Activated T-helper 1 cell treated with anti-CD3 and anti-CD28 coated beads, Interleukin-2, amount 50 U/mL, for 16 hours (primary cell): ENCODE measurements at regions not wholly inside any gene's neighbourhood (a gene's known extent, or its start where the extent isn't known, plus 50 kb on each side); places are given as distances from the start of the nearest gene placed in this dataset.

Source experiments
- DNase-seq, 2 donors: peaks; one replicate each; pipeline ENCODE4 v3.0.0-alpha.2; 2020; ENCODE audit warnings: low read depth in 1 of 2, low spot score in 1 of 2

DNA sequence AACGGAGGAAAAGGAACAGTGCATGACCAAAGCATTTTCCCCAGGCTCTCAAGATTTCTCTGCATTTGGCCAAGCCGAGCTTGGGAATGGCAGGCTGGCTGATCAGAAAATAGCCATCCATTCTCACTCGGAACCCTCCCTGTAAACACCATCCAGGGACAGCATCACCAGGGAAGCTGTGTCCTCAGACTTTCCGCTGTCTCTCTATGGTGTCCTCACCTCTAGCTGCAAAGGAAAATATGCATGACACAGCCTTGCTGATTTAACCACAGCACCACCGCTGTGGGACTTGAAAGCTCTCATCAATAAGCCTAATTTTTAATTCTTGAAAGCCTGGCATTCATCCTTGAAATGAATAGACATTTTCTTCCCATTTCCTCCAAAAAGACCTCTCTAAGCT, 311.7 kb downstream of the EIPR1 start:
- no peak for DNase-seq

DNA sequence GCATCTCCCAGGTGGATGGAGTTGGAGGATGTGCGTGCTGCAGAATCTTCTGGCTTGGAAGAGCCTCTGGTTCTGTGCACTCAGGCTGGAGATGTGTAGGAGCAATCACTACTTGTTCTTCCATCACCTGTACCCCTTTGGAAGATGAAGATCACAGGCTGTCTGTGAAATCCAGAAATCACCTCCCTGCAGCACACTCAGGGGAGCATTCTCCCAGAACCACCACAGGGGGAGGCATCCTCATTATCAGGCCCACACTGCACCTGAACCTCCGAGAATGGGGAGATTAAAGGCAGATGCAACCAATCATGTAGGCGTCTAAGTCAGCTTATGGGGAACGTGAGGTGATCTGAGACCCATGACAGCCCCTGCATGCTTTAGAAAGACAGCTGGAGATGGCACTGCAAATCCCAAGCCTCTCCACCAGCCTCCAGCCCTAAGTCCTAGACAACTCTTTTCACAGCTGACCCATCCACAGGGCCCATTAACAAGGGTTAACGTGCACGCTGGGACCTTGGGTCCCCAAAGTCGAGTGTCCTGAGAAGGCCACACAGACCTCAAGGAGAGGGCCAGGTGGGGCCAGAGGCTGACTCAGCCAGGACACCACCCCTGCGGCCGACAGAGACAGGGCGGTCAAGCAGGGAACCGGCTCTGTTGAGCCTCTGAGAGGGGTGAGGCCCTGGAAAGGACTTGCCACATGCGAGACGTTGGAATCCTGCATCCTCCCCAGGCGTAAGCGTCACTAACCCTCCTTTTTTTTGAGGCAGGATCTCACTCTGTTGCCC, 314.9 kb downstream of the EIPR1 start:
- DNase-seq = no peak

DNA sequence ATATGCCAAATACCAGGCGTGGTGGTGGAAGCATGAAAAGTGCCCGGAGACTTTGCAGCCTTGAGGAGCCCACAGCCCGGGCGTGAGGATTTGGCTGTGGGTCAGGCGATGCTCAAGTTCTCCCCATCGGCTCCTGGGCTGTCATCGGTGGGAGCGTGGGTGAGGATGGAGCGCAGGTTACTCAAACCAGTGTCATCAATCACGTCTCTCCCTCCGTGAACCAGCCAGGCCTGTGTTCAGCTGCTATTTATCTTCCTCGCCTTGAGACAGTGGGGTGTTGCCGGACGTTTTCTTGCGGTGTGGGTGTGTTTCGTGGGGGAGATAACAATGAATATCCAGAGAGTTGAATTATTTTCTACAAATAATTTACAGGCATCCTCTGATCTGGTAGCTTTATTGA, 317.6 kb downstream of the EIPR1 start:
- no peak for DNase-seq

DNA sequence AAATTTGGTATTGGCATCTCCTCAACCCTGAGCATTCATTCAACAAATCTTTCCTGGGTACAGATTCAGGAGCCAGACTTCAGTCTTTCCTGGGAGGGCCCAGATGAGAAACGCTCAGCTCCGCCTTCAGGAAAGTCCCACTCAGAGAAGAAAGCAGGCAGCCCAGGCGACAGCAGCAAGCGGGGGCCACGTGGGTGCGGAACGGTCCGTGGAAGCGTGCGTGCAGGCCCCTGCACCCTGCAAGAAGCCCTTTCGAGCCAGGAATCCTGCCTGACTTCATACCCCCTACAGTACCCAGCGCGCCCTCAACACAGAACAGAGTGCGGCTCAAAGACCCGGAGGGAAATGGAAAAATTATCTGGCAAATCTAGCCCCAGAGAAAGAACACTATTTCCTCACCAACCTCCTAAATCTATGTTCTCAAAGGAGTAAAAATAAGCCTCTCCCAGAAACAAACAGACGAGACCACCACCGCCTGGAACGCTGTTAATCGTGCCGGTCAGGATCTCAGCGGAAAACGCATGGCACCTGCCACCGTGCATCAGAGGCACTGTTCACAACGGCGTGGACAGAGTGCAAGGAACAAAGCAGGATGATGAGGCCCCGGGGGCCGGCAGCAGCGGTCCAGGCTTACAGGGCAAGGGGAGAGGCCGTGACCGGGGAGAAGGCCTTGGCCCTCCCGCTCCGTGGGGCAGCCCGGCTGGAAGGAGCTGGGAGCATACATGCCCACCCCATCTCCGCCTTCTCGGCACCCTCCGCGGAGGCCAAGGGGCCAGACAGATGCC, 318.3 kb downstream of the EIPR1 start:
- no peak for DNase-seq

DNA sequence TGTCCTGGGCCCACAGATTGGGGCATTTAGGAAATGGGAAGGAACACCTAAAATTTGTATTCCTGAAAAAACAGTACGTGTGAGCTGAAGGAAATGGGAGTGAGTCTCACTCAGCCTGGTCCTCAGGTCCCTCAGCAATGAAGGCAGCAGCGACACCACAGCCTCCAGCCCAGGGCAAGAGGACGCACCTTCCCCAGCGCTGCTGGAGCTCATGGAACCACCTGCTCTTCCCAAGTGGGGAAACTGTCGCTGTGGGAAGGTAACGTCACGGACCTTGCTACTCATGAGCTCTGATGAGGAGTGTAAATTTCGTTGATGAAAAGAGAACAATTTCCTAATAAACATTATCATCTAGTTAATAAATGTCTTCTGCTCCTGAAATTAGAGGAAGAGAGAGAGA, 323.6 kb downstream of the EIPR1 start:
- no peak for DNase-seq

DNA sequence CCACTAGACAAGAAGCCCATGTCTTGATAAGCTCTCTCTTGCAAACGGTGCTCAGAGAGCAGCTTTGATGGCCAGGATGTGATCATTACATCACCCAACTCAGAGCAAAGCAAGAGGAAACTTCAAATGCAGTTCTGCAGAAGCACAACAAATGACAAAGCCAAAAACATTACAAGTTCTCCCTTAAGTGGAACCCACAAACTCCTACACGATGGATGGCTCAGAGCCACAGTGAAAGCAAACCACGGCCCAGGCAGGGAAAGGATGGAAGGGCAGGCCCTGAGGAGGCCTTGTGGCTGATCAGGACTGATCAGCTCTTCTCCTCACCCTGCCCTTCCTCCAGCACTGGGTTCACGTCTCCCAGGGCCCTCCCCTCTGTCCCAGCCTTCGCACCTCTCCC, 326.4 kb downstream of the EIPR1 start:
- no peak for DNase-seq

DNA sequence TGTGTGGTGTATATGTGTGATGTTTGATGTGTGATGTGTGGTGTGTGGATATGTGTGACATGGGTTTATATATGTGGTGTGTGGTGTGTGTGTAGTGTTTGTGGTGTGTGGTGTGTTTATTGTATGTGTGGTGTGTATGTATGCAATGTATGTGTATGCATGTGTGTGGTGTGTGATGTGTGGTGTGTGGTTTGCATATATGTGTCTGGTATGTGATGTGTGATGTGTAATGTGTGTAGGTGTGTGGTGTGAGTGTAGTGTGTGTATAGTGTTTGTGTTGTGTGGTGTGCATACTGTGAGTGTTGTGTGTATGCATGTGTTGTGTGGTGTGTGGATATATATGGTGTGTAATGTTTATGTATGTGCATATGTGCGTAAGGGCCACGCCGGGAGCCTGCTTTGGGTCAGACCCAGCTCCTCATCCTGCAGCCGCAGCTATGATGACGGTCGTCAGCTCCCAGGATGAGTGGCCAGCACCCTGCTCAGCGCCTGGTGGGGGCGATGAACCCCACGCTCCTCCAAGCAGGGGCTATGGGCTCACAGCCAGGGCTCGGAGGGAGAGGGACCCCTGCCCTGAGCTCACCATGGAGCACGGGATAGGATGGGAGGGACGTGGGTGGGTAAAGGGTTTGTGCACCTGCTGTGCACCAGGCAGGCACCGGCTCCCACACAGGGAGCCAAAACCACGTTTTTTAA, 331.3 kb downstream of the EIPR1 start:
- no peak for DNase-seq

DNA sequence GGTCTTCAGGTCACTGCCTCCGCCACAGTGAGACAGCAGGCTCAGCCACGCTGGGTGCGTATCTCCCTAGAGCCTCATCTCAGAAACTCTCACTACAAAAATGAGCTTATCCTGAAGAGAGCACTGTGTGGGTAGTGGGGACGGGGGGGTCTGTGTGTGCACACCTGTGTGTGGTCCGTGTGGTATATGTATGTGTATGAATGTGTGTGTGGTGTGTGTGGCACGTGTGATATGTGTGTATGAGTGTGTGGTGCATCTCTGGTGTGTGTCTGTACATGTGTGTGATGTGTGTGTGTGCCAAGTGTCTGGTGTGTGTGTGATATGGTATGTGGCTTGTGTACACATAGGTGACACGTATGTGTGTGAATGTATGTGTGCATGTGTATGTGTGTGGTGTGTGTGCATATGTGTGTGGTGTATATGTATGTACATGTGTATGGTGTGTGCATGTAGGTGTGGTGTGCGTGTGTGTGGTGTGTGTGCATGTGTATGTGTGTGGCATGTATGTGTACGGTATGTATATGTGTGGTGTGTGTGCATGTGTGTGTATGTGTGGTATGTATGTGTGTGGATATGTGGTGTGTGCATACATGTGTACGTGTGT, 332.2 kb downstream of the EIPR1 start:
- no peak for DNase-seq

DNA sequence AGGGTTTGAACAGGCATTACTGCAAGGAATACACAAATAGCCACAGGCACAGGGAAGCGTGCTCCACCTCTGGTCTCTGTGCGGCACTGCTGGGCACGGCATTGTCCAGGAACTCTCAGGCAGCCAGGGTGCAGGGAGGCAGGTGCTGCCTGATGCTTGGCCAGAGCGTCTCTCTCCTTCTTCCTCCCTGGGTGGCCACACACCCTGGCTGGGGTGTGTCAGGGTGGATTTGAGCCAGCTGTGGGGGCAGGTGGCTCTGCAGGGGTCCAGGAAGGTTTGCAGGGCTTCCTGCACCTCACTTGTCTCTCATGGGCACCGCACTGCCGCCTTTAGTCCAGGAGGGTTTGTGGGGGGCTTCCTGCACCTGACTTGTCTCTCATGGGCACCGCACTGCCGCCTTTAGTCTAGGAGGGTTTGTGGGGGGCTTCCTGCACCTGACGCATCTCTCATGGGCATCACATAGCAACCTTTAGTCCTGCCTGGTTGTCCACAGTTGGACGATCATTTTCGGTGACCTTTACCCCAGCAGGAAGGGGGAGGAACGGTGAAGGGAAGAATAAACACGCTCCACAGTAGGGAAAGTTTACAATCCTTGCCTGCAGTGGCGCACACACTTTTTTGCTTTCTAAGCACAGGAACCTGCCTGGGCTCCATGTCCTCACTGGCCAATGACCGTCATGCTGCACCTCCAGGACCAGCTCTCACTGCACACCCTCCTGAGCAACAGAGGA, 332.9 kb downstream of the EIPR1 start:
- no peak for DNase-seq

DNA sequence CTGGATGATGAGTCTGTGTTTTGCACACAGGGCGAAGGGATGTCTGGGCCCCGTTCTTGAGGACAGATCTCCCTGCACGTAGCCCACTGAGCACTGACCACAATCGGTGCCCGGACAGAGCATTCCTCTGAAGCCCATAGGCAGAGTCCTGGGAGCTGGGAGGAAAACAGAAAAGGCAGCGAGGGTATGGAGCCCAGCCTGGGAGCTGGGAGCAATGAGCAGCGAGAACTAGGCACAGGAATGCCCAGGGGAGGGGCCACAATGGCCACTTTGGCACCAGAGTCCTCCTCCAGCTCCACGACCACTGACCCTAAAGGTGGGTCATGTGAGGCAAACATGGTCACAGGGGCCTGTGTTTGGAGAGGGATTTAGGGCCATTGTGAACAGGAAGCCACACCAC, 333.9 kb downstream of the EIPR1 start:
- no peak for DNase-seq

DNA sequence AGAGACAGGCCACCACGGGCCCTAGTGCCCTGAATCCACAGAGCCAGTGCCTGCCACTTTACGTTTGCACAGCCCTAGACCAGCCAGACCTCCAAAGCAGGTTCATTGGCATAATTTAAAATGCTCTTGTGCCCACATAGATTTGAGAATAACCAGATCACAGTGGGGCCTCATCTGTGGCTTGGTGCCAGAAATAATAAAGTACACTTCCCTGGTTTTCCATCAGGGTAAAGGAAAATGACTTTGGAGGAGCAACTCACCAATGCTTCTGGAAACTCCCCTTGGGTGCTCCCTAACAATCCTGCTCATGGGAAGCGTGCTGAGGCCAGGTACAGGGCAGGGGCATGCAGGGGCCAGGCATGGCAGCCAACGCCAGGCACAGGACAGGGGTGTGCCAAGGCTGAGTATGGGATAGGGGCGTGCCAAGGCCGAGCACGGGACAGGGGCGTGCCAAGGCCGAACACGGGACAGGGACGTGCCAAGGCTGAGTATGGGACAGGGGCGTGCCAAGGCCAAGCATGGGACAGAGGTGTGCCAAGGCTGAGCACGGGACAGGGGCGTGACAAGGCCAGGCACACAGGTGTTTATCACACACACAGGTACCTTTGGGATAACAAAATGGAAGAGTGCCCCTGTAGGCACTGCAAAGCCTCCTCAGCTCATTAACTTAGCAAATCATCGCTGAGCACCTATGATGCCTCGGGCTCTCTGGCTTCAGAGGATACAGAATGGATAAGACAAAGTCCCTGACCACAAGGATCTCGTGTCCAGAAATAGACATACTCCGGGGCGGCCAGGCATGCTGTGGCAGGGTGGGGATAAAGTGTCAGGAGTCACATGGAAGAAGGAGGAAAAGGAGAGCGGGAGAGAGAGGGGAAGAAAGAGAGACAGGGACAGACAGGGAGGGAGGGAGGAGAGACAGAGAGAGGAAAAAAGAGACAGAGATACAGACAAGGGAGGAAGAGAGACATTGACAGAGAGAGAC, 334.7 kb downstream of the EIPR1 start:
- no peak for DNase-seq

DNA sequence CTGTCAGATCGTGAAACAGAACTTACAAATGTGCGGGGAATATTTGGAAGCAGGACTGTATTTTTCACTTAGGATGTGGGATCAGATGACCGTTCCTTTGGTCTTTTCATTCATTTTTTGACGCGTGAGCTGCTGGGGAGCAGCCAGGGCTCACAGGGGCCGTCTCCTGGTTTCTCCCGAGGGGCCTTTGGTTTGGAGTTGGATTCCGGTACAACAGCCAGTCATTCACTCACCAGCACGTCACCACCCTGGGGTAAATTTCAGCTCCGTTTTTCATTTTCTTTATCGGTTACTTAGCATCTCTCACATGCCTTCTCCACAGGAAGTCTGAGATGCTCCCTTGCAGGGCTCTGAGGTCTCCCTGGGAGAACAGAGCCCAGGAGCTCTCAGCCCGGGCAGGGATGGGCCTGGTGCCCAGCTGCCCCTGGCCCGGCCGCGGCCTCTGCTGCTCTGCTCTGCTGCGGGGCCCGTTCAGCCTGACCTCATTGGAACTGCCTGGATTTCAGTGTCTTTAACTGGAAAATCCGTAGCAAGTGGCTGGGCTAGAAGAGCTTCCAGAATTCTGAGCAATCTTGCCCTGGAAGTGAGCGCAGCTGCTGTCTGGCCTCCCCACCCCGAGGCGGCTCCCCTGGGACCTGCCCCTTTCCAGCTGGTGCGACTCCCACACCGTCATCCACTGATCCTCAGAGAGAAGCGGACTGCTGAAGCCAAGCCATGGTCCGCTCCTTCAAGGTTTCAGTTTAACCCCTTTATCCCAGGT, 335.6 kb downstream of the EIPR1 start:
- no peak for DNase-seq

DNA sequence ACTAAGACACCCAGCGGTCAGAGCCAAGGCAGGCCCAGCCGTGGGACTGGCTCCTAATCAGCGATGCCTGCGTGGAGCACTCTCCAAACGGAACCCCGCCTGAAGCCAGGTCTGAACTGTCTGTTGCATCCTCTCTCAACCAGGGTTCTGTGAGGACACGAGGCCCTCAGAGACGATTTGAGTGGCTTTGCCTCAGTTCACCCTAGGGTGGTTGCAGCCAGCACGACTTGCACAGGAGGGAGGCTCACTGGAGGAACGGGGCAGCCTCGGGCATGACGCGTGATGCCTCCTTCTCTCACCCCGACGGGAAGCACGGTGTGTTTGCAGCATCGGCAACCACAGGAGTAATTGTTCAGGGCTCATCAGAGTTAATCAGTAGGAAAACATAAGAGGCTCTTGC, 336.4 kb downstream of the EIPR1 start:
- no peak for DNase-seq

DNA sequence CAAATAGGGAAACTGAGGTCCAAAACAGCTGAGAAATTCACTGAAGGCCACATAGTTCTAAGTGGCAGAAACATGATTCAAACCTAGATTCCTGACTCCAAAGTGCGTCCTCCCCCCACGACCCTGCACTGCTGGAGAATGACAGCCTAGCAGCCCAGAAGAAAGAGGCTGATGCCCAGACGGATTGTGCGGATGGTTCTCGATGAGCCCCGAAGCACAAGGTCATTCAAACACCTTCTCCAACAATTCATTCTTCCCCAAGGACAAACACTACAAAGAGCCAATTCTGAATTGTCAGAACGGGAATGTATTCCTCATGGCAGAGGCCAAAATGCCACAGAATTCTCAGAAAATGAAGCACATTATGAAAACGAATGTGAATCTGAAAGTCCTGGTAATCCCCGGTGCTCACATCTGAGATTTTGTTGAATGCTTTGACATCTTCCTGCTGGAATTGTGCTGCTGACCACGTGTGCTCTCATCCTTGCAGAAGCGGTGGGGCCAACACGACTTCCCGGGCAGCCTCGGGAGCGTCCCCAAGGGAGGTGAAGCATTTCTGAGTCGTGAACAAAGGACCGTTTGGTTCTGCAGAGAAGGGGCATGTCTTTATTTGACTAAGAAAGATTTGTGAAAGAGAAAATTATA, 337.0 kb downstream of the EIPR1 start:
- DNase-seq = no peak

DNA sequence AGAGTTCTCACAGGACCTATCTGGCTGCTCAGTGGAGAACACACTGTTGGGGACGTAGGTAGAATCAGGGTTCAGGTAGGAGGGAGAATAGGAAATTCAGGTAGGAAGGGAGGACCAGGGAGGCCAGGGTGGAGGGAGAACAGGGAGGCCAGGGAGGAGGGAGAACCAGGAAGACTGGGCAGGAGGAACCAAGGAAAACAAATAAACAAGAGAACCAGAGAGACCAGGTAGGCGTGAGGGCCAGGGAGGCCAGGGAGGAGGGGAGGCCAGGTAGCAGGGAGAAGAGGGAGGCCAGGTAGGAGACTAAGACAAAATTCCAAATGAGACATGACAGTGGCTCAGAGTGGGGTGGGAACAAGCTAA, 337.6 kb downstream of the EIPR1 start:
- DNase-seq = no peak

DNA sequence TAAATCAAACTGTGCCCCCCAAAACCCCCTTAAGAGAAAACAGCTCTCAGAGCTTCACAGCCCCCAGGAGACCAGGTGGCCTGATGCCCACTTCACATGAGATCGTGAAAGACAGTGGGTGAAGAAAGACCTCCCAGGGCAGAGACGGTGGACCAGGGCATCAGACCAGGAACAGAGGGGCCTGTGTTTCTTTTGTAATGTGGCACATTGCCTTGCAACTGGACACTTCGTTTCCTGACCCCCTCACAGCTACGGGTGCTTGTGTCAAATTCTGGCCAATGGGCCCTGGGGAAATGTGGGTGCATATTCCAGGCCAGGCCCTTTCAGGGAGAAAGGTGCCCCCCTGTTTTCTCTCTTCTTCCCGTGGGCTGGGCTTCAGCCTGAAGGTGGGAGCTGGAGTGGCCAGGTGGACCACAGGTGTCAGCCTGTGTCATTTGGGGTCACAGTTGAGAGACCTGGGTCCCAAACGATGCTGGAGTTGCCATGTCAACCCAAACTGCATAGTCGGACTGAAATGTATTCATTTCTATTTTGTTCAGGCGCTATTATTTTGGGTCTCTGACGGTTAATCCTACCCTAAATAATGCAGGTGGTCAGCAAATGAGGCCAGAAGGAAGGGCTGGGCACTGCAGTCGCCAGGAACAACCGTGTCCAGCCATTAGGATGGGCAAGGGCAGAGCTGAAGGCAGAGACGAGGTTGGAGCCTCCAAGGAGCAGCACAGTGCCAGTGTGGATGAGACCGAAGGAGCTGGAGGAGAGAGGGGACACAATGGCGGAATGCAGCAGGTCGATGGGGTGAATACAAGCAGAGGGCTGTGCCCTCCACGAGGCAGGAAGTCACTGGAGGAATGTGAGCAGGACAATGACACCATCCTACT, 338.2 kb downstream of the EIPR1 start:
- DNase-seq = no peak

DNA sequence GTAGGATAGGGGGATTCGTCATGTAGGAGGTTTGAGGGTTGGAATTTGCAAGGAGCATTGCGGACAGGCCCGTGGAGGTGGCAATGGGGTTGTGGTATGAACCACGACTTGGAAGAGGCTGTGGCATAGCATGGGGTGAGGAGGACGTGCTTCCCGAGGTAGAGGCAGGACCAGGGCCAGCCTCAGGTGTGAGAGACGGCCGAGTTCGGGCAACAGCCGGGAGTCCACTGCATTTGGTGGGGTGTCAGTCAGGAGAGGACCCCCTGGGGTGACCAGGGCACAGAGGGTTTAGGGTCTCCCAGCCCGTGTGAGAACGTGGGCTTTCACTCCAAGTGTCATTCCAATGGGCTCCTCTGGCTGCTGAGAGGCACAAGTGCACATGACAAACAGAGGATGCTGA, 339.0 kb downstream of the EIPR1 start:
- no peak for DNase-seq
